Osteocyte (in vitro differentiated cells): ENCODE measurements at regions not wholly inside any gene's neighbourhood (a gene's known extent, or its start where the extent isn't known, plus 50 kb on each side); places are given as distances from the start of the nearest gene placed in this dataset.
A peak's percentile ranks its signal among the peaks of the same experiment; 100 is the strongest.

Experiments used
- DNase-seq: peaks from one replicate; pipeline ENCODE4 v3.0.0; 2021; ENCODE audit warnings: mixed read lengths; ENCODE audit not compliant: unreplicated experiment; ENCODE audit errors: extremely low spot score
- H3K27ac Mint-ChIP-seq: one replicate; pipeline ENCODE4 v1.8.0; 2021; ENCODE audit warnings: mild to moderate bottlenecking, mixed read lengths; ENCODE audit not compliant: unreplicated experiment
- H3K27me3 Mint-ChIP-seq: one replicate; pipeline ENCODE4 v1.8.0; 2021; ENCODE audit warnings: mixed read lengths; ENCODE audit not compliant: unreplicated experiment
- H3K36me3 Mint-ChIP-seq: one replicate; pipeline ENCODE4 v1.8.0; 2021; ENCODE audit warnings: mixed read lengths; ENCODE audit not compliant: unreplicated experiment
- H3K4me1 Mint-ChIP-seq: one replicate; pipeline ENCODE4 v1.8.0; 2021; ENCODE audit warnings: mixed read lengths; ENCODE audit not compliant: unreplicated experiment
- H3K4me3 Mint-ChIP-seq: one replicate; pipeline ENCODE4 v1.8.0; 2021; ENCODE audit warnings: mild to moderate bottlenecking, moderate library complexity, mixed read lengths; ENCODE audit not compliant: unreplicated experiment
- H3K9me3 Mint-ChIP-seq: one replicate; pipeline ENCODE4 v1.8.0; 2021; ENCODE audit warnings: mixed read lengths; ENCODE audit not compliant: unreplicated experiment
- CTCF ChIP-seq: fragments of 200-600 bp; sonication (generic); IDR thresholded peaks from 2 replicates; pipeline ENCODE4 v1.5.0; 2021; ENCODE audit warnings: antibody characterized with exemption, mild to moderate bottlenecking, moderate library complexity

GRCh38 chr10:58451193-58451889, 61.3 kb upstream of the BICC1 start:
- peak overlapping the region; percentile 69 for H3K27ac Mint-ChIP-seq
- DNase-seq, result no peak
- H3K27me3 Mint-ChIP-seq, result peaks cover 2% of the 10 kb centered on the region
- no peaks in the 10 kb centered on the region for H3K36me3 Mint-ChIP-seq
- TF ChIP-seq CTCF, result no peak
- H3K4me1 Mint-ChIP-seq, result peaks cover 18% of the 10 kb centered on the region
- no peak overlapping the region for H3K4me3 Mint-ChIP-seq
- H3K9me3 Mint-ChIP-seq, result no peaks in the 10 kb centered on the region

GRCh38 chr10:58453105-58453504, 59.6 kb upstream of the BICC1 start:
- H3K27ac Mint-ChIP-seq, result no peak overlapping the region

GRCh38 chr10:58456179-58456578, 56.5 kb upstream of the BICC1 start:
- peaks cover 5% of the 10 kb centered on the region for H3K36me3 Mint-ChIP-seq
- TF ChIP-seq CTCF, result no peak
- no peak overlapping the region for H3K27ac Mint-ChIP-seq
- no peaks in the 10 kb centered on the region for H3K27me3 Mint-ChIP-seq
- DNase-seq, result no peak
- H3K4me1 Mint-ChIP-seq, result peaks cover 33% of the 10 kb centered on the region
- H3K4me3 Mint-ChIP-seq, result no peak overlapping the region
- peaks cover 5% of the 10 kb centered on the region for H3K9me3 Mint-ChIP-seq

More at GRCh38 chr10:58453105-58453504, 59.6 kb upstream of the BICC1 start:
- no peak for DNase-seq
- Mint-ChIP-seq H3K4me3 (no peak overlapping the region), H3K9me3 (peaks cover 4% of the 10 kb centered on the region), H3K4me1 (peaks cover 28% of the 10 kb centered on the region), H3K36me3 (no peaks in the 10 kb centered on the region), H3K27me3 (peaks cover 2% of the 10 kb centered on the region)
- no peak for TF ChIP-seq CTCF

GRCh38 chr10:58457761-58458616, 54.7 kb upstream of the BICC1 start:
- no peak for TF ChIP-seq CTCF
- Mint-ChIP-seq H3K27me3 (no peaks in the 10 kb centered on the region), H3K4me3 (no peak overlapping the region), H3K27ac (peak overlapping the region; percentile 64), H3K9me3 (peaks cover 10% of the 10 kb centered on the region), H3K36me3 (peaks cover 5% of the 10 kb centered on the region), H3K4me1 (peaks cover 22% of the 10 kb centered on the region)
- DNase-seq, result no peak

GRCh38 chr10:58459069-58459468, 53.6 kb upstream of the BICC1 start:
- H3K9me3 Mint-ChIP-seq, result peaks cover 10% of the 10 kb centered on the region
- no peak for TF ChIP-seq CTCF
- peaks cover 16% of the 10 kb centered on the region for H3K4me1 Mint-ChIP-seq
- H3K4me3 Mint-ChIP-seq, result no peak overlapping the region
- H3K36me3 Mint-ChIP-seq, result peaks cover 5% of the 10 kb centered on the region
- DNase-seq, result no peak
- no peak overlapping the region for H3K27ac Mint-ChIP-seq
- no peaks in the 10 kb centered on the region for H3K27me3 Mint-ChIP-seq
